HG03139 (cell line): ENCODE measurements at regions not wholly inside any gene's neighbourhood (a gene's known extent, or its start where the extent isn't known, plus 50 kb on each side); places are given as distances from the start of the nearest gene placed in this dataset.
"Not testable (repeated sequence)": the region's sequence is repeated elsewhere in the genome, so short reads cannot be mapped to it uniquely, and the experiment has no call there.

ENCODE experiments used
- ATAC-seq: cut with Tn5 transposase; IDR thresholded peaks from one replicate; pipeline ENCODE4 v1.9.1; 2021; ENCODE audit not compliant: unreplicated experiment

- ATAC-seq, result not testable (repeated sequence)
Observed at GRCh38 chr12:131229079-131229425, 275.3 kb downstream of the ADGRD1 start.

GRCh38 chr12:131229426-131230339, 276.0 kb downstream of the ADGRD1 start:
- ATAC-seq, result no peak

GRCh38 chr12:131230340-131231031, 276.8 kb downstream of the ADGRD1 start:
- ATAC-seq, result no peak

DNA sequence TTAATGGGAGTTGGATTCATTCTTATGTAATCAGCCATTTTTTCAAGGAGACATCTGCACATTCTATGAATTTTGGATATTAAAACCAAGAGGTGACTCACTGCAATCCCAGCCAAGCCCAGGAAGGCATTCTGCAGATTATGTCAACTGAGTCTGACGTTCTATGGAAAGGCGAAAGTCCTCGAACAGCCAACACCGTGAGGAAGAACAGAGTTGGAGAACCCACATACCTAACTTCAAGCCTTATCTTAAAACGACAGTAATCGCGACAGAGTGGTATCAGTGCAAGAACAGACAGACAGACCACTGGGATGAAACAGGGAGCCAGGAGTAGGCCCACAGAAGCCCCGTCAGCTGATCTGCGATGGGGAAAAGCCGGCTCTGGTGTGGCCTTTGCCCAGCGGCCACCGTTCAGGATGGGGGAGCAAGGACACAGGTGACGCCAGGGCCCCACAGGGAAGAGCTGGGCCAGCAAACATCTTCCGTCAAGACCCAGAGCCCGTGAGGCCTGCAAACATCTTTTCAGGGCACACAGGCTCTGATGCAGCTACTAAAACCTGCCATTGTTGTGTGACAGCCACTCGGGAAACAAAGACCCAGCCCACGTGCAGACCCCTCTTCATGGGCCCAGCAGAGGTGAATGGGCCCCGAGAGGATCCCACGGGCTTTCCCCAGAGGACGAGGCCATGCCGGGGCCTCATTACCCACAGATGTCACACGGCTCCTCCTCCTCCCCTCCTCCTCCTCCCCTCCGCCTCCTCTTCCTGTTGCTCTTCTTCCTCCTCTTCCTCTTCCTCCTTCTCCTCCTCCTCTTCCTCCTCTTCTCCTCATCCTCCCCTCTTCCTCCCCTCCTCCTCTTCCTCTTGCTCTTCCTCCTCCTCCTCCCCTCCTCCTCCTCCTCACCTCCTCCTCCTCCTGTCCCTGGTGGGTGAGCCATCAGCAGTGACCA, 277.6 kb downstream of the ADGRD1 start:
- ATAC-seq, result no peak

DNA sequence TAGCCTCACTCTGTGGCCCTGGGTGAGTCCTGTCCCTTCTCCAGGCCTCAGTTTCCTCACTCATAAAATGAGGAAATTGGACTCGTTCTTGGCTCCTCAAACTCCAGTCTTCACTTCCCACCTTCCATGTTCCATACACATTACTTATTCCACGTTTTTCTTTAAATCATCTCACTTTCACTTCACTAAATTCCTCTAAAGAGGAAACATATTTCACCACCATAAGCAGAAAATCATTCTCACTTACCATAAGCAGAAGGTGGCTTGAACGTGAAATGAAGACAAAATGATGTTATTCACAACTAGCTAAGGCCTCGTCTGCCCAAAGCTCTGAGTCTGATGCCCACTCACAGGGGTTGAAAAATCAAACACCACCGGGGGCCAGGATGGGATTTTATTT, 278.3 kb downstream of the ADGRD1 start:
- no peak for ATAC-seq

DNA sequence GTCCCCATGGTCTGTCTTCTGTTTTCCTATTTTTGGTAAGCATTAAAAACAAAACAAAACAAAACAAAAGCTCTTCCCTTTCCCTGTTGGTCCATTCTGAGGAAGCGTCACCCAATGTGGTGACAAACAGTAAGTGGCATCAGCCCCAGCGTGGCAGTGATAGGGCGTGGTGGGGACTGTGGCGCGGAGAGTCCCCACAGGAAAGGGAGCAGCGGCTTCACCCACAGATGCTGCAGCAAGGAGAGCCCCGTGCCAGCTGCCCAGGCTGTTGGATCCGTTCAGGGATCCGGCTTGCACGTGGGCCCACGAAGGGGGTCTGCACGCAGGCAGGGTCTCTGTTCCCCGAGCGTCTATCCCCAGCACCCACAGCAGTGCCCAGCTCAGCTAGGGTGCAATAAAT, 279.2 kb downstream of the ADGRD1 start:
- not testable (repeated sequence) for ATAC-seq

GRCh38 chr12:131233850-131234789, 280.4 kb downstream of the ADGRD1 start:
- ATAC-seq, result not testable (repeated sequence)

- not testable (repeated sequence) for ATAC-seq
Observed at GRCh38 chr12:131234841-131235271, 281.1 kb downstream of the ADGRD1 start.

DNA sequence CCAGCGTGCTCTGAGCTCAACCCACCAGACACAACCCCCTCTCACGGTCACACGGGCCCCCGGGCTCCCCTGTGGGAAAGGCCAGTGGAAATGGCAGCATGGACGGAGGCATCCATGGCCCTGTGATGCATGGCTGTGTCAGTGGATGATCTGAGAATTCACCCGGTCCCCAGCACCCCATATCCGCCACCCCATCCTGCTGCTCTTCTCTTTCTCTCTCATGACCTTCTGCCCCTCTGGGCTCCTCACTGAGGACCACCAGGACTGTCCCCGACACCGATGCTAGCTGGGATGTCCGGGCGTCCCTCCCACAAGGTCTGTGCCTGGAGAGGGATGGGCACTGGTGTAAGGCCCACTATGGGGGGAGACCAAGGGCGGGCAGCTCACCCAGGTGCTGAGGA, 282.2 kb downstream of the ADGRD1 start:
- no peak for ATAC-seq

DNA sequence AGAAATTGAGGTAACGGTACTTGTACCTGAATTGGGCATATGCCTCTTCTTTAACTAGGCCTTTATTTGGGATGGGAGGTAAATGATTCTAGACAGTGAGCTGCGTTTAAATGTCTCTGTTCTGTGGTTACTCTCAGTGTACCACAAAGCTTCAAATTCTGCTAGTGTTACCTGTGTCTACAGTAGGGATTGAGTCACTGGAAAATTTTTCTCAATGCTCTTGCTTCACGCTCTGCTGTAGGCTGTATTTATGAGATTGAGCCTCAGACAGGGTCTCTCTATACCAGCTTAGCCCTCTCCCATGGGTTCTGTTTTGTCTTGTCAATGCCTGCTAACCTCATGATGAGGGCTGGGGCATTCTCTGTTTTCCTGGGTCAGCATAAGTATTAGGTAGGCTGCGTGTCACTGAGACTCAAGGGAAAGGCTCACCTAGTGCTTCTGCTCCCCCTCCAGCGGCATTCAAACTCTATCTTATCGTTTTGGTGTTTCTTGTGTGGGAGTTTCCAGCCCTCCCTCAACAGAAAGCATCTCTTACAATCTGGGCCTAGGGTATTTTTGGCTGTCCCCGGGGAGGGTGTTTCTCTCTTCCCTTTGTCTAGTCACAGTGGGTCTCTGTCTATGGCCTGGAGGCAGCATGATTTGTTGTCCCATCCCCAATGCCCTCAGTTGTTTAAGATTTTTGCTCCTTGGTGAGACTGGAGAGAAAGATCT, 285.8 kb downstream of the ADGRD1 start:
- no peak for ATAC-seq

- no peak for ATAC-seq
Observed at GRCh38 chr12:131241517-131241916, 287.8 kb downstream of the ADGRD1 start.

DNA sequence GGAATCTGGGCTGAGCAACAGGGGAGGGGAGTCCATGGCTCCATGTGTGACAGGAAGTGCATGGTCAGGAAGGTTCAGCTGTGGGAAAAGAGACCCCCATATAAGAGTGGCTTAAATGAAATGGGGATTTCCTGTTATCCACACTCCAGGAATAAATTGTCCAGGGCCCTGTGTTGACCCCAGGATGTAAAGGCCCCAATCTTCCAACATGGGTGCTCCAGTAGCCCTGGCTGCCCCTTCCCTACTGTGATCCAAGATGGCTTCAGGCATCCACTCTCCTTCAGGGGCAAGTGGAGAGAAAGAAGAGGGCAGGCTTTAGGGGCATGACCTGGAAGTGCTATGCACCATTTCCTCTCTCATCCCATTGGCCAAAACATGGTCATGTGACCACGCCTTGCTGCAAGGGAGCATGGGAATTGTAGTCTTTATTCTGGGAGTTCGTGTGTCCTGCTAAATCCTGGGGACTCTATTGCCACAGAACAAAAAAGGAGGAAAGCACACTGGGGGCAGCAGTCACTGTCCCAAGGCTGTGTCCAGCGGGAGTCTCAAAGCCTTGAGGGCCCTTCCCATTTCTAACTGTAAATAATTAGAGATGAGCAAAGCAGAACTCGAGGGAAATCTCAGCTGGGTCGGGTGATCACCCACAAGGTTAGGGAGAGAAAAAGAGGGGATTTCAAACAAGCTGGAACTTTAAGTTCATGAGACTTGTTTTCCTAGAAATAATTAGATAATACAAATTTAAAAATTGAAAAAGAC, 289.2 kb downstream of the ADGRD1 start:
- ATAC-seq, result no peak

GRCh38 chr12:131244157-131244688, 290.5 kb downstream of the ADGRD1 start:
- ATAC-seq, result not testable (repeated sequence)

- not testable (repeated sequence) for ATAC-seq
Observed at GRCh38 chr12:131245161-131245560, 291.5 kb downstream of the ADGRD1 start.

GRCh38 chr12:131245564-131246355, 292.1 kb downstream of the ADGRD1 start:
- ATAC-seq, result no peak

- ATAC-seq, result not testable (repeated sequence)
Observed at GRCh38 chr12:131247026-131247725, 293.5 kb downstream of the ADGRD1 start.

GRCh38 chr12:131247875-131248274, 294.2 kb downstream of the ADGRD1 start:
- not testable (repeated sequence) for ATAC-seq
